Tibial nerve (tissue), 4 donors: ENCODE measurements at regions not wholly inside any gene's neighbourhood (a gene's known extent, or its start where the extent isn't known, plus 50 kb on each side); places are given as distances from the start of the nearest gene placed in this dataset.

Experiments used
- DNase-seq, 2 donors: peaks; one replicate each; pipeline ENCODE4 v3.0.0-alpha.2; 2019; ENCODE audit warnings: low spot score in 2 of 2
- H3K27ac ChIP-seq, 4 donors: fragments of 200-600 bp; sonication (generic) in 3 of 4; one replicate each; pipeline ENCODE4 v1.5.1; 2017 to 2019; ENCODE audit warnings: mild to moderate bottlenecking in 1 of 4
- H3K27me3 ChIP-seq, 2 donors: fragments of 200-600 bp; sonication (generic) in 1 of 2; one replicate each; pipeline versions ENCODE4 v1.5.1 to v1.6.0; 2017 to 2019
- H3K36me3 ChIP-seq, 3 donors: fragments of 200-600 bp; sonication (generic); one replicate each; pipeline ENCODE4 v1.5.1; 2018 to 2019
- H3K4me1 ChIP-seq, 4 donors: fragments of 200-600 bp; sonication (generic) in 3 of 4; one replicate each; pipeline ENCODE4 v1.5.1; 2017 to 2019
- H3K4me3 ChIP-seq, 4 donors: fragments of 200-600 bp; sonication (generic) in 3 of 4; one replicate each; pipeline ENCODE4 v1.5.1; 2017 to 2019; ENCODE audit warnings: mild to moderate bottlenecking in 1 of 4, moderate library complexity in 1 of 4
- H3K9me3 ChIP-seq, 4 donors: fragments of 200-600 bp; sonication (generic) in 3 of 4; one replicate each; pipeline ENCODE4 v1.5.1; 2017 to 2019
- EP300 ChIP-seq, 2 donors: sonication (generic); formaldehyde crosslinking; IDR thresholded peaks; one replicate each; pipeline ENCODE4 v1.6.1; 2017; ENCODE audit warnings: antibody characterized with exemption in 2 of 2, mild to moderate bottlenecking in 1 of 2
- POLR2A ChIP-seq, 2 donors: fragments of 450-650 bp; IDR thresholded peaks; one replicate each; pipeline ENCODE4 v1.6.1; 2017; ENCODE audit warnings: antibody characterized with exemption in 2 of 2, mild to moderate bottlenecking in 2 of 2, moderate library complexity in 2 of 2
- WGBS, 2 donors: methylation state at CpG; one replicate each; pipeline ENCODE4 v1.1.5; 2018; 5-methylcytosine and 5-hydroxymethylcytosine counted together
- TF ChIP-seq, protein P1 (sequence below), 5 experiments: fragments of 200-600 bp in 3 of 5; fragments of 450-650 bp in 2 of 5; sonication (generic) in 3 of 5; IDR thresholded peaks; one replicate each; pipeline ENCODE4 v1.5.1; 2016 to 2019; ENCODE audit warnings: antibody characterized with exemption in 5 of 5, mild to moderate bottlenecking in 3 of 5, moderate library complexity in 2 of 5

DNA sequence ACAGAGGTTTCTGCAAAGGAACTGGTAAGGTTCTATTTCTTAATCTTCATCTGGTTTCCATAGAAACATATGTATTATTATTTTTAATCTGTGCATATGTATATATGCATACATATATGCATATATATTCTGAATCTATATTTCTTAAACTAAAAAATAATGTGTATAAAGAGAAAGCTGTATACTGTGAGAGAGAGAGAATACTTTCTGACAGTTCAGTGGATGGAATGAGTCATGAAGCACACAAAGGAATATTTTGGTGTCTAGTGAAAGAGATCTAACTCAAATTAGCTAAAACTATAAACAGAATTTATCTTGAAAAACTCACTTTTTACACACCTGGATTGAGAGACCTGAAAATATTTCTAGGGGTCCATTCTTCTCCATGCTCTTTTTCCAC, 1929.3 kb upstream of the LRRTM1 start:
- DNase-seq, result no peak
- Histone ChIP-seq H3K36me3 (no peaks in the 10 kb centered on the region), H3K27me3 (no peaks in the 10 kb centered on the region), H3K4me3 (no peak overlapping the region), H3K27ac (no peak overlapping the region), H3K4me1 (no peaks in the 10 kb centered on the region), H3K9me3 (no peaks in the 10 kb centered on the region)
- TF ChIP-seq POLR2A (IDR thresholded peaks at IDR 0.05) (no peak), EP300 (IDR thresholded peaks at IDR 0.05) (no peak)
- TF ChIP-seq, protein P1, sequence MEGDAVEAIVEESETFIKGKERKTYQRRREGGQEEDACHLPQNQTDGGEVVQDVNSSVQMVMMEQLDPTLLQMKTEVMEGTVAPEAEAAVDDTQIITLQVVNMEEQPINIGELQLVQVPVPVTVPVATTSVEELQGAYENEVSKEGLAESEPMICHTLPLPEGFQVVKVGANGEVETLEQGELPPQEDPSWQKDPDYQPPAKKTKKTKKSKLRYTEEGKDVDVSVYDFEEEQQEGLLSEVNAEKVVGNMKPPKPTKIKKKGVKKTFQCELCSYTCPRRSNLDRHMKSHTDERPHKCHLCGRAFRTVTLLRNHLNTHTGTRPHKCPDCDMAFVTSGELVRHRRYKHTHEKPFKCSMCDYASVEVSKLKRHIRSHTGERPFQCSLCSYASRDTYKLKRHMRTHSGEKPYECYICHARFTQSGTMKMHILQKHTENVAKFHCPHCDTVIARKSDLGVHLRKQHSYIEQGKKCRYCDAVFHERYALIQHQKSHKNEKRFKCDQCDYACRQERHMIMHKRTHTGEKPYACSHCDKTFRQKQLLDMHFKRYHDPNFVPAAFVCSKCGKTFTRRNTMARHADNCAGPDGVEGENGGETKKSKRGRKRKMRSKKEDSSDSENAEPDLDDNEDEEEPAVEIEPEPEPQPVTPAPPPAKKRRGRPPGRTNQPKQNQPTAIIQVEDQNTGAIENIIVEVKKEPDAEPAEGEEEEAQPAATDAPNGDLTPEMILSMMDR (IDR thresholded peaks at IDR 0.05), result no peak

DNA sequence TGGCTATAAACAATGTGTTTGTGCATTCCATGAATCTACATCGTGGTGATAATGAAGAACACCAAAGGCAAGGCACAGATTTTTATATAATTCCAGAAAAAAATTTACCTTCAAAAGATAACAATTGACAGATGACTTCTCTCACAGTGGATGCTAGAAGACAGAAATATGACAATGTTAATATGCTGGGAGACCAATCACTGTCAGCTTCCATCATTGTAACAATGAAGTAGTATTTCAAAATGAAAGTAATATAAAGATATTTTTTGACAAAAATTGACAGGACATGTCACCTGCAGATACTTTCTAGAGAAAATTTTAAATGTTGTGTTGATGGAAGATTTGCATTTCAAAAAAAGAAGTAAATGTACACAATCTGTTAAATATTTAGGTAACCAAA, 1925.9 kb upstream of the LRRTM1 start:
- 71 to 72% methylated on average over 1 of the region's 1 CpG for WGBS, 2 donors

DNA sequence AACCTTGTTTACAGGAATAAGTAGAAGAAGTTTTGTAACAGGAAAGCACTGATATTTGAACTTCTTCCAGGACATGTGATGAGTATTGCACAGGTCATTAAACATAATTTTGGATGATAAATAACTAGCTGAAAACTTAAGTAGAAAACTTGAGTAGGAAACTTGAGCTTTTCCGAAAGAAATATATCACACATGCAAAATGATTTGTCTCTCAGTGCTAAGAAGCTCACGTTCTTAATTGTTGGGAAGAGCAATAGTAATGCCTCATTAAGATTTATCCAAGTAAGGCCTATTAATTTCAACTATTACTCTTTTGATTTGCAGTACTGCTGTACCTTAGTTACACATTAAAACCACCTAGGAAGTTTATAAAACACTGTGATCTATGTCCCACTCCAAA, 1921.9 kb upstream of the LRRTM1 start:
- WGBS, 2 donors, result 72 to 75% methylated on average over 2 of the region's 2 CpGs
- TF ChIP-seq EP300 (IDR thresholded peaks at IDR 0.05) (no peak), POLR2A (IDR thresholded peaks at IDR 0.05) (no peak)
- TF ChIP-seq, protein P1 (IDR thresholded peaks at IDR 0.05), result no peak
- H3K4me3 ChIP-seq, result no peak overlapping the region
- no peaks in the 10 kb centered on the region for H3K27me3 ChIP-seq
- no peaks in the 10 kb centered on the region for H3K4me1 ChIP-seq
- DNase-seq, result no peak
- no peaks in the 10 kb centered on the region for H3K36me3 ChIP-seq
- peaks cover 0 to 17% (median 3%) of the 10 kb centered on the region in 4 donors for H3K9me3 ChIP-seq
- no peak overlapping the region for H3K27ac ChIP-seq

More for the DNA sequence above, 1925.9 kb upstream of the LRRTM1 start:
- DNase-seq, result no peak
- TF ChIP-seq, protein P1 (IDR thresholded peaks at IDR 0.05), result no peak
- TF ChIP-seq POLR2A (IDR thresholded peaks at IDR 0.05) (no peak), EP300 (IDR thresholded peaks at IDR 0.05) (no peak)
- Histone ChIP-seq H3K27ac (no peak overlapping the region), H3K36me3 (no peaks in the 10 kb centered on the region), H3K27me3 (no peaks in the 10 kb centered on the region), H3K4me1 (no peaks in the 10 kb centered on the region), H3K4me3 (no peak overlapping the region), H3K9me3 (no peaks in the 10 kb centered on the region)

DNA sequence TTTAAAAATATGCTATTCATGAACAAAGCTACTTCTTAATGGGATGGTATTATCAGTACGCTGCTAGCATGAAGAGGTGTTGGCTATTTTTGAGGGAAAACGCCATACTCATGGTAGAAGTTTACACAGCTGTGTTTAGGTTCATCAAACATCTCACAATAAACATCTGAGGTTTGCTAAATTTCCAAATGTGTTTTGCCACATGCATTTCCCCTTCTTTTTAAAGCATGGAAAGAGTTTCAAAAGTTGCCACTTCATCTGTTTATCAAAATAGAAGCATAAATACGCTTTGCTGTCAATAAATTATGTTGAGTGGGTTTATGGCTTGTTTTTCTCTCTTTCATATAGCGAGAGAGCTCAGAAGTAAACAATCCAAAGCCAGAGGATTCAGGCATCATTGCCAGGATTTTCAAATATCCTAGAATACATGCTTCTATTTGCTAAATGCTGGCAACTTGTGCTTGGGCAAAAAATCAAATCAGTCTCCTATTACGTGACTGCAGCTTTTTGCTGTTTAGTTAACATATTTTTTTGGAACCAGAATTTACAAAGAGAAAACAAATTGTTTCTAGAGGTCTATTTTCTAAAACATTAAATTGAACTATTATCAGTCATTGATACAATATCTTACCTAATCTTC, 1919.9 kb upstream of the LRRTM1 start:
- peaks cover 0 to 17% (median 3%) of the 10 kb centered on the region in 4 donors for H3K9me3 ChIP-seq
- 49 to 58% methylated on average over 5 of the region's 5 CpGs for whole genome bisulfite sequencing, 2 donors
- no peak for TF ChIP-seq POLR2A (IDR thresholded peaks at IDR 0.05)
- no peak for TF ChIP-seq EP300 (IDR thresholded peaks at IDR 0.05)
- TF ChIP-seq, protein P1 (IDR thresholded peaks at IDR 0.05), result no peak

DNA sequence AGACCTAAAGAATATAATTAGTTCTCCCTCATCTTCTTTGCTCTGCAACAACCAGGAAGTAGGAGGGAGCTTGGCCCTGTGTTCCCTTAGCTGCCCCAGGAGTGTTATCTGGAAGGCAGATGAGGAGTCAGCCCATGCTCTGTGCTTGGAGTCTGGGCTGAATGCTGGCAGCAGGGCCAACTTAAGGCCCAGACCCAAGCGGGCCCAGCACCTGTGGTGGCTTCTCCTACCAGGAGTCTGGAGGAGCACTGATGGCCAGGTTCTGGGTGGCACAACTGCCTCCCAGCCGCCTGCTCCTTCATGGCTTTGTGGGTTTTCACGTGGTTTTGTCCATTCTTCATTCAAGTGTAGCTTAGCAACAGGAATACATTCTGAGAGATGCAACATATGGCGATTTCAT, 1910.7 kb upstream of the LRRTM1 start:
- no peak overlapping the region for H3K4me3 ChIP-seq
- no peaks in the 10 kb centered on the region for H3K9me3 ChIP-seq
- TF ChIP-seq POLR2A (IDR thresholded peaks at IDR 0.05), result no peak
- TF ChIP-seq EP300 (IDR thresholded peaks at IDR 0.05), result no peak
- TF ChIP-seq, protein P1 (IDR thresholded peaks at IDR 0.05), result no peak
- no peaks in the 10 kb centered on the region for H3K4me1 ChIP-seq
- no peak for DNase-seq
- no peaks in the 10 kb centered on the region for H3K36me3 ChIP-seq
- H3K27me3 ChIP-seq, result no peaks in the 10 kb centered on the region
- WGBS, 2 donors, result 74 to 86% methylated on average over 3 to 4 of the region's 4 CpGs
- no peak overlapping the region for H3K27ac ChIP-seq

More for the DNA sequence above, 1919.9 kb upstream of the LRRTM1 start:
- no peak overlapping the region for H3K27ac ChIP-seq
- DNase-seq, result no peak
- no peaks in the 10 kb centered on the region for H3K36me3 ChIP-seq
- no peaks in the 10 kb centered on the region for H3K27me3 ChIP-seq
- no peak overlapping the region for H3K4me3 ChIP-seq
- H3K4me1 ChIP-seq, result no peaks in the 10 kb centered on the region
